Lower leg skin (tissue), 4 donors: ENCODE measurements at regions not wholly inside any gene's neighbourhood (a gene's known extent, or its start where the extent isn't known, plus 50 kb on each side); places are given as distances from the start of the nearest gene placed in this dataset.

Experiments
- DNase-seq, 2 donors: peaks; one replicate each; pipeline ENCODE4 v3.0.0-alpha.2; 2019; ENCODE audit warnings: low spot score in 2 of 2
- H3K4me3 ChIP-seq: fragments of 200-600 bp; sonication (generic); 2 replicates; pipeline ENCODE4 v1.5.1; 2017; ENCODE audit warnings: mild to moderate bottlenecking, low read depth; ENCODE audit not compliant: poor library complexity, severe bottlenecking
- CTCF ChIP-seq, 3 donors: fragments of 450-650 bp; IDR thresholded peaks; one replicate each; pipeline ENCODE4 v1.5.1; 2016; ENCODE audit warnings: antibody characterized with exemption in 3 of 3, mild to moderate bottlenecking in 3 of 3, moderate library complexity in 2 of 3
- POLR2A ChIP-seq, 2 donors: fragments of 450-650 bp; IDR thresholded peaks; one replicate each; pipeline ENCODE4 v1.6.1; 2016 to 2017; ENCODE audit warnings: antibody characterized with exemption in 2 of 2, mild to moderate bottlenecking in 1 of 2, moderate library complexity in 1 of 2
- WGBS, 2 donors: methylation state at CpG; one replicate each; pipeline ENCODE4 v1.1.5; 2018; 5-methylcytosine and 5-hydroxymethylcytosine counted together
- intact Hi-C: fragments of 100-400 bp; cut with DNase I; formaldehyde crosslinking; loops from one replicate; pipeline ENCODE4 v1.15.0; 2023; ENCODE audit warnings: low total_unique reads

- no peak overlapping the region for H3K4me3 ChIP-seq
- no peak for DNase-seq
- WGBS, 2 donors: 48 to 88% methylated on average over 4 of the region's 4 CpGs
- intact Hi-C loops: no loop called here
- no peak for TF ChIP-seq POLR2A (IDR thresholded peaks at IDR 0.05)
- no peak for TF ChIP-seq CTCF (IDR thresholded peaks at IDR 0.05)
Measured at GRCh38 chrX:16451334-16451733, 198.6 kb upstream of the S100G start.

- 32 to 100% methylated on average over 1 of the region's 1 CpG for WGBS, 2 donors
Measured at GRCh38 chrX:16454926-16455325, 195.0 kb upstream of the S100G start.

GRCh38 chrX:16457239-16457638, 192.7 kb upstream of the S100G start:
- intact Hi-C loops: no loop called here

More at GRCh38 chrX:16454926-16455325, 195.0 kb upstream of the S100G start:
- H3K4me3 ChIP-seq: no peak overlapping the region
- DNase-seq: no peak
- no peak for TF ChIP-seq POLR2A (IDR thresholded peaks at IDR 0.05)
- TF ChIP-seq CTCF (IDR thresholded peaks at IDR 0.05): no peak
- intact Hi-C loops: no loop called here

GRCh38 chrX:16458208-16458607, 191.8 kb upstream of the S100G start:
- intact Hi-C loops: no loop called here
- TF ChIP-seq CTCF (IDR thresholded peaks at IDR 0.05): no peak
- no peak for TF ChIP-seq POLR2A (IDR thresholded peaks at IDR 0.05)
- no peak for DNase-seq
- WGBS, 2 donors: 71 to 75% methylated on average over 5 of the region's 5 CpGs
- H3K4me3 ChIP-seq: no peak overlapping the region

More at GRCh38 chrX:16457239-16457638, 192.7 kb upstream of the S100G start:
- H3K4me3 ChIP-seq: no peak overlapping the region
- no peak for TF ChIP-seq POLR2A (IDR thresholded peaks at IDR 0.05)
- no peak for DNase-seq
- 61 to 83% methylated on average over 1 of the region's 1 CpG for WGBS, 2 donors

- TF ChIP-seq CTCF (IDR thresholded peaks at IDR 0.05): no peak
- TF ChIP-seq POLR2A (IDR thresholded peaks at IDR 0.05): no peak
- intact Hi-C loops: no loop called here
- no peak overlapping the region for H3K4me3 ChIP-seq
- DNase-seq: no peak
- 63 to 68% methylated on average over 2 of the region's 2 CpGs for WGBS, 2 donors
Measured at GRCh38 chrX:16459008-16459407, 190.9 kb upstream of the S100G start.

- no peak for DNase-seq
- WGBS, 2 donors: 86 to 96% methylated on average over 1 of the region's 1 CpG
- TF ChIP-seq CTCF (IDR thresholded peaks at IDR 0.05) (no peak), POLR2A (IDR thresholded peaks at IDR 0.05) (no peak)
- intact Hi-C loops: no loop called here
- no peak overlapping the region for H3K4me3 ChIP-seq
Measured at GRCh38 chrX:16461968-16462367, 188.0 kb upstream of the S100G start.
